ENCODE measurements at regions not wholly inside any gene's neighbourhood (a gene's known extent, or its start where the extent isn't known, plus 50 kb on each side); places are given as distances from the start of the nearest gene placed in this dataset.
"Not testable (repeated sequence)": the region's sequence is repeated elsewhere in the genome, so short reads cannot be mapped to it uniquely, and the experiment has no call there.

DNA sequence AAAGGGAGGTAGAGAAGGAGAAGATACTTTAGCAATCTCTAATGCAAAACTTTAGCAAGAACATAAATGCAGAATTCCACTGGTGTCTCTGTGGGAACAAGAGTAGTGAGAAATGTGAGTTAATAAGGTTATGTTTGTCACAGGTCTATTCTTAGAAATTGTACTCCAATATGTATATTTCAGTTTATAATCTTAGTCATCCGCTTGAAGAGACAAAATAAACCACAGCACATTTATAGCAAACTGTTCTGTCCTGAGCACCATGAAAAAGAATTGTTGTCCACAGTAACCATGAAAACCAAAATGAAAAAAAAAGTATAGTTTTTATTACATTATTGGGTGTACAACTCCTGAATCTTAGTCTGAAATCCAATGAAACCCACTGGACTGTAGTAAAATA, 93.6 kb upstream of the TSLP start:
- no peak for DNase-seq (ENCODE audit: low read depth)
- H3K4me3 ChIP-seq (replicated peaks; ENCODE audit: low read depth, low read length): no peak overlapping the region
- TF ChIP-seq, protein P1, sequence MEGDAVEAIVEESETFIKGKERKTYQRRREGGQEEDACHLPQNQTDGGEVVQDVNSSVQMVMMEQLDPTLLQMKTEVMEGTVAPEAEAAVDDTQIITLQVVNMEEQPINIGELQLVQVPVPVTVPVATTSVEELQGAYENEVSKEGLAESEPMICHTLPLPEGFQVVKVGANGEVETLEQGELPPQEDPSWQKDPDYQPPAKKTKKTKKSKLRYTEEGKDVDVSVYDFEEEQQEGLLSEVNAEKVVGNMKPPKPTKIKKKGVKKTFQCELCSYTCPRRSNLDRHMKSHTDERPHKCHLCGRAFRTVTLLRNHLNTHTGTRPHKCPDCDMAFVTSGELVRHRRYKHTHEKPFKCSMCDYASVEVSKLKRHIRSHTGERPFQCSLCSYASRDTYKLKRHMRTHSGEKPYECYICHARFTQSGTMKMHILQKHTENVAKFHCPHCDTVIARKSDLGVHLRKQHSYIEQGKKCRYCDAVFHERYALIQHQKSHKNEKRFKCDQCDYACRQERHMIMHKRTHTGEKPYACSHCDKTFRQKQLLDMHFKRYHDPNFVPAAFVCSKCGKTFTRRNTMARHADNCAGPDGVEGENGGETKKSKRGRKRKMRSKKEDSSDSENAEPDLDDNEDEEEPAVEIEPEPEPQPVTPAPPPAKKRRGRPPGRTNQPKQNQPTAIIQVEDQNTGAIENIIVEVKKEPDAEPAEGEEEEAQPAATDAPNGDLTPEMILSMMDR (IDR thresholded peaks at IDR 0.05; ENCODE audit: low read length, missing control alignments): no peak

DNA sequence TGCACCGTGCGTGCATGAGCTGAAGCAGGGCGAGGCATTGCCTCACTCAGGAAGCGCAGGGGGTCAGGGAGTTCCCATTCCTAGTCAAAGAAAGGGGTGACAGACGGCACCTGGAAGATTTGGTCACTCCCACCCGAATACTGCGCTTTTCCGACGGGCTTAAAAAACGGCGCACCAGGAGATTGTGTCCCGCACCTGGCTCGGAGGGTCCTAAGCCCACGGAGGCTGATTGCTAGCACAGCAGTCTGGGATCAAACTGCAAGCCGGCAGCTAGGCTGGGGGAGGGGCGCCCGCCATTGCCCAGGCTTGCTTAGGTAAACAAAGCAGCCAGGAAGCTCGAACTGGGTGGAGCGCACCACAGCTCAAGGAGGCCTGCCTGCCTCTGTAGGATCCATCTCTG, 85.6 kb upstream of the TSLP start:
- DNase-seq (ENCODE audit: low read depth): not testable (repeated sequence)

DNA sequence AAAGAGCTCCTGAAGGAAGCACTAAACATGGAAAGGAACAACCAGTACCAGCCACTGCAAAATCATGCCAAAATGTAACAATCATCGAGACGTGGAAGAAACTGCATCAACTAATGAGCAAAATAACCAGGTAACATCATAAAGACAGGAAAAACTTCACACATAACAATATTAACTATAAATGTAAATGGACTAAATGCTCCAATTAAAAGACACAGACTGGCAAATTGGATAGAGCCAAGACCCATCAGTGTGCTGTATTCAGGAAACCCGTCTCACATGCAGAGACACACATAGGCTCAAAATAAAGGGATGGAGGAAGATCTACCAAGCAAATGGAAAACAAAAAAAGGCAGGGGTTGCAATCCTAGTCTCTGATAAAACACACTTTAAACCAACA, 83.9 kb upstream of the TSLP start:
- not testable (repeated sequence) for H3K4me3 ChIP-seq (replicated peaks; ENCODE audit: low read depth, low read length)

More for the DNA sequence above, 85.6 kb upstream of the TSLP start:
- H3K4me3 ChIP-seq (replicated peaks; ENCODE audit: low read depth, low read length): not testable (repeated sequence)

DNA sequence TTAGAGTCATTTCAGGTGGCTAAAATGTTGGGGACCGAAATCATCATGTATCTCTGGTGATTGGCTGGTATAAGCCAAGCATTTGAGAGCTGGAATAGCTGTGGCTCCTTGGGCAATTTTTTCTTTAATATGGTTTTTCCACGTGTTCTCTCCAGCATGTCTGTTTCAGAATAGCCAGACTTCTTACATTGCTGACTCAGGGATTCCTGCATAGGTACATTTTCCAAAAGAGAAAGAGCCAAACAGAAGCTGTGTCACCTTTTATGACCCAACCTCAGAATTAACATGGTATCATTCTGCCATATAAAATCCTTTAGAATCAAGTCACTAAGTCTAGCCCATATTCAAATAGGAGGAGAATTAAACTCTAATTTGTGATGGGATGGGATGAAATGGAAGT, 74.8 kb upstream of the TSLP start:
- DNase-seq (ENCODE audit: low read depth): no peak
- no peak overlapping the region for H3K4me3 ChIP-seq (replicated peaks; ENCODE audit: low read depth, low read length)
- TF ChIP-seq, protein P1 (IDR thresholded peaks at IDR 0.05; ENCODE audit: low read length, missing control alignments): no peak

More for the DNA sequence above, 83.9 kb upstream of the TSLP start:
- not testable (repeated sequence) for DNase-seq (ENCODE audit: low read depth)

DNA sequence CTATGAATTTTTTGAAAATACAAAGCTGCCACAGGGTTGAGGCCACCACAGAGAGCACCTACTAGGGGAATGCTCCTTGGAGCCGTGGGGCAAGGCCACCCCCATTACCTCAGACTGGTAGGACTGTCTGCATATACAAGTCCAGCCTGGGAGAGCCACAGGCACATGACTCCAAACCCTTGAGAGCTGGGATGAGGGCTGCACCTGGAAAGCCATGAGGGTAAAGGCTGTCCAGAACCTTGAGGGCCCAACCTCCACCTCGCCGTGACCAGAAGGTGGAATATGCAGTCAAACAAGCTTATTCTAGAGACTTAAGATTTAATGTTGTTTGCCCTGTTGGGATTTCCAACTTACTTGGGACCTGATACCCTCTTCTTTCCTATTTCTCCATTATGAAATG, 69.5 kb upstream of the TSLP start:
- no peak overlapping the region for H3K4me3 ChIP-seq (replicated peaks; ENCODE audit: low read depth, low read length)
- no peak for DNase-seq (ENCODE audit: low read depth)
- TF ChIP-seq, protein P1 (IDR thresholded peaks at IDR 0.05; ENCODE audit: low read length, missing control alignments): no peak

DNA sequence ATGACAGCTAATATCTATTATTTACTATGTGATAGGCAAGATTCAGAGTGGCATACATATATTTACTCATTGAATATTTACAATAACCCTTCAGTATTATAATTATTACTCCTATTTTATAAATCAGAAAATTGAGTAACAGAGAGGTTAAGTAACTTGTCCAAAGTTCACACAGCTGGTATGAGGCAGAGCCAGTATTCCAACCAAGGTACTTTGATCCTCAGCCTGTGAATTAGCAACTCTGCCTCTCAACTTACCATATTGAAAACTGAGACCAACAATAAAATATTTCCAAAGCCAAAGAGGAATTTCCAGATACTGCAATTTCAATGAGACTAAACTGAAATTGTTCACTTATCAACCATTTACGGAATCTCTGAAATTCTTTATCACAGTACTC, 67.9 kb upstream of the TSLP start:
- H3K4me3 ChIP-seq (replicated peaks; ENCODE audit: low read depth, low read length): no peak overlapping the region
- TF ChIP-seq, protein P1 (IDR thresholded peaks at IDR 0.05; ENCODE audit: low read length, missing control alignments): no peak
- DNase-seq (ENCODE audit: low read depth): no peak

DNA sequence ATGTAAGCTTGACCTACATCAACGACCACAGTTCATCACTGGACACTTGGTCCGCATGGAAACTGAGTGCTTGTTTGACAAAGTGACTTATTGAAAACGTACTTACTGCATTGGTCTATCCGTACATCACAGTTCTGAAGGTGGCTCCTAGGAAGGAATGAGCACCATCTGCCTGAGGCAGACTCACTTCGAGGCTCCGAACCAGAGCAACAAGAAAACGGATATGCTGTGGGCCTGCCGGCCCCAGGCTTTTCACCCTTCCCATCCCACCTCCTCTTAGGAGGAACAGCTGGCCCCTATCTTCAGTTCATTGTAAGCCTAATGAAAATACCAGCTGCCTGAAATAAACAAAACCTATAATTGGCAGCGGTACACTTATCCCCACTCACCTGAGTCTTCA, 67.2 kb upstream of the TSLP start:
- no peak for DNase-seq (ENCODE audit: low read depth)
- H3K4me3 ChIP-seq (replicated peaks; ENCODE audit: low read depth, low read length): no peak overlapping the region
- TF ChIP-seq, protein P1 (IDR thresholded peaks at IDR 0.05; ENCODE audit: low read length, missing control alignments): no peak

DNA sequence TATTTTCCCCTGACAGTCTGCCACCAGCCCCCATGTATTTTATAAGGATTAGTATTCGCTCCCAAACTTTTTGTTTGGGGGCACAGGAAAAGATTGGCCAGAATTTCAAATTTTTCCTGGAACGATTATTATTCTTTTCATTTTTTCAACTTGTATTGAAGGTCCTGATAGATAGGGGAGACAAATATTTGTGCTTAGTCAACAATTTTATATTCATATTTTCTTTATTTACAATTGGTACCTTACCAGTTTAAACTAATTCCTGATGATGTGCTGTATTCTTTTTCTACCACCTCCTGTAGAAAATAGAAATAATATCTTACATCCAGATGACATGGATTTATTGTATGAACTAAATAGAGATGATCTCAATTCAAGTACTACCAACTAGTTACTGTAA, 60.7 kb upstream of the TSLP start:
- TF ChIP-seq, protein P1 (IDR thresholded peaks at IDR 0.05; ENCODE audit: low read length, missing control alignments): no peak
- no peak overlapping the region for H3K4me3 ChIP-seq (replicated peaks; ENCODE audit: low read depth, low read length)
- no peak for DNase-seq (ENCODE audit: low read depth)
